Endothelial cell (in vitro differentiated cells): ENCODE measurements at regions not wholly inside any gene's neighbourhood (a gene's known extent, or its start where the extent isn't known, plus 50 kb on each side); places are given as distances from the start of the nearest gene placed in this dataset.

ENCODE experiments used
- DNase-seq: peaks from one replicate; pipeline ENCODE4 v3.0.0; 2021; ENCODE audit warnings: low spot score
- H3K27ac Mint-ChIP-seq: one replicate; pipeline ENCODE4 v1.8.0; 2021; ENCODE audit warnings: mixed read lengths, inconsistent platforms; ENCODE audit not compliant: unreplicated experiment
- H3K27me3 Mint-ChIP-seq: one replicate; pipeline ENCODE4 v1.8.0; 2021; ENCODE audit warnings: mild to moderate bottlenecking, moderate library complexity, mixed read lengths, inconsistent platforms; ENCODE audit not compliant: unreplicated experiment
- H3K36me3 Mint-ChIP-seq: one replicate; pipeline ENCODE4 v1.8.0; 2021; ENCODE audit warnings: mild to moderate bottlenecking, low read depth, mixed read lengths, inconsistent platforms; ENCODE audit not compliant: unreplicated experiment
- H3K4me1 Mint-ChIP-seq: one replicate; pipeline ENCODE4 v1.8.0; 2021; ENCODE audit warnings: mild to moderate bottlenecking, mixed read lengths, inconsistent platforms; ENCODE audit not compliant: unreplicated experiment
- H3K4me3 Mint-ChIP-seq: one replicate; pipeline ENCODE4 v1.8.0; 2021; ENCODE audit warnings: mild to moderate bottlenecking, mixed read lengths, inconsistent platforms; ENCODE audit not compliant: unreplicated experiment
- H3K9me3 Mint-ChIP-seq: one replicate; pipeline ENCODE4 v1.8.0; 2021; ENCODE audit warnings: mixed read lengths, inconsistent platforms; ENCODE audit not compliant: unreplicated experiment
- TF ChIP-seq, protein P1 (sequence below): fragments of 200-600 bp; sonication (generic); IDR thresholded peaks from one replicate; pipeline ENCODE4 v1.5.0; 2021; ENCODE audit warnings: antibody characterized with exemption; ENCODE audit not compliant: unreplicated experiment

DNA sequence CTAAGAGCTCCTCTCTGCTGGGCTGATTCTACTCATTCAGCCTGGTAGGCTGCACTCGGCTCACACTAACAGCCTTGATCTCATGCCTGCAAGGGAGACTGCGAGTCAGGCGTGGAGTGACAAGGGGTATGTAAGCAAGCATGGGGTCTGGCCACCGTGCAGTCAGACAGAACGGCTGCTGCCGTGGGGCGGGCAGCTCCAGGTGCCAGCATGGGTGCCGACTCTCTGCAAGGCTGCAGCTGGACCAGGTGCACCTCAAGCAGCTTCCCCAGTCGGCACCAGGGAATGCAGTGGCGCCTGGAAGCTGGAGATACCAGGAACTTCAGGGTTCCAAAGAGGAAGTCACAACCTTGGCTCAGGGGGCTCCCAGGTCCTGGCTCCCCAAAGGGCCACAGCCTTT is 892.3 kb downstream of the OLFM4 start:
- Mint-ChIP-seq H3K36me3 (no peaks in the 10 kb centered on the region), H3K27me3 (no peaks in the 10 kb centered on the region), H3K4me3 (no peak overlapping the region), H3K27ac (no peak overlapping the region), H3K4me1 (no peaks in the 10 kb centered on the region), H3K9me3 (no peaks in the 10 kb centered on the region)
- no peak for DNase-seq
- TF ChIP-seq, protein P1, sequence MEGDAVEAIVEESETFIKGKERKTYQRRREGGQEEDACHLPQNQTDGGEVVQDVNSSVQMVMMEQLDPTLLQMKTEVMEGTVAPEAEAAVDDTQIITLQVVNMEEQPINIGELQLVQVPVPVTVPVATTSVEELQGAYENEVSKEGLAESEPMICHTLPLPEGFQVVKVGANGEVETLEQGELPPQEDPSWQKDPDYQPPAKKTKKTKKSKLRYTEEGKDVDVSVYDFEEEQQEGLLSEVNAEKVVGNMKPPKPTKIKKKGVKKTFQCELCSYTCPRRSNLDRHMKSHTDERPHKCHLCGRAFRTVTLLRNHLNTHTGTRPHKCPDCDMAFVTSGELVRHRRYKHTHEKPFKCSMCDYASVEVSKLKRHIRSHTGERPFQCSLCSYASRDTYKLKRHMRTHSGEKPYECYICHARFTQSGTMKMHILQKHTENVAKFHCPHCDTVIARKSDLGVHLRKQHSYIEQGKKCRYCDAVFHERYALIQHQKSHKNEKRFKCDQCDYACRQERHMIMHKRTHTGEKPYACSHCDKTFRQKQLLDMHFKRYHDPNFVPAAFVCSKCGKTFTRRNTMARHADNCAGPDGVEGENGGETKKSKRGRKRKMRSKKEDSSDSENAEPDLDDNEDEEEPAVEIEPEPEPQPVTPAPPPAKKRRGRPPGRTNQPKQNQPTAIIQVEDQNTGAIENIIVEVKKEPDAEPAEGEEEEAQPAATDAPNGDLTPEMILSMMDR = no peak

DNA sequence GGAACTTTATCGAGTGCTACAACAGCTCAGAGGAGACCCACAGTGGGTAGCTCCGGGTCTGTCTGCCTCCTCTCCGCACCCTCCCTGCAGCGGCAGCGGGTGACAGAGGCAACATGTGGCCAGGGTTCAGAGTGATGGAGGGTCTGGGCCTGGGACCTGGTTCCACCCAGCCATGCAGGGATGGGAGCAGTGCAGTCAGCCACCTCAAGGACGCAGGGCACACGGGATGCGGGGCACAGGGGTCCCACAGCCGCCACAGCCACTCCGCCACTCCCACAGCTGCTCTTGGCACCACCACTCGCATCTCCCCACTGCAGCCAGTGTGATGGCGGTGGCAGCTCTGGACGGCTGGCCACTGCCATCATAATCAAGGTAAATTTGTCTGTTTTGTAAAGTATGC is 892.9 kb downstream of the OLFM4 start:
- Mint-ChIP-seq H3K36me3 (no peaks in the 10 kb centered on the region), H3K9me3 (no peaks in the 10 kb centered on the region), H3K27ac (no peak overlapping the region), H3K27me3 (no peaks in the 10 kb centered on the region), H3K4me3 (no peak overlapping the region), H3K4me1 (no peaks in the 10 kb centered on the region)
- no peak for DNase-seq
- TF ChIP-seq, protein P1 = no peak

DNA sequence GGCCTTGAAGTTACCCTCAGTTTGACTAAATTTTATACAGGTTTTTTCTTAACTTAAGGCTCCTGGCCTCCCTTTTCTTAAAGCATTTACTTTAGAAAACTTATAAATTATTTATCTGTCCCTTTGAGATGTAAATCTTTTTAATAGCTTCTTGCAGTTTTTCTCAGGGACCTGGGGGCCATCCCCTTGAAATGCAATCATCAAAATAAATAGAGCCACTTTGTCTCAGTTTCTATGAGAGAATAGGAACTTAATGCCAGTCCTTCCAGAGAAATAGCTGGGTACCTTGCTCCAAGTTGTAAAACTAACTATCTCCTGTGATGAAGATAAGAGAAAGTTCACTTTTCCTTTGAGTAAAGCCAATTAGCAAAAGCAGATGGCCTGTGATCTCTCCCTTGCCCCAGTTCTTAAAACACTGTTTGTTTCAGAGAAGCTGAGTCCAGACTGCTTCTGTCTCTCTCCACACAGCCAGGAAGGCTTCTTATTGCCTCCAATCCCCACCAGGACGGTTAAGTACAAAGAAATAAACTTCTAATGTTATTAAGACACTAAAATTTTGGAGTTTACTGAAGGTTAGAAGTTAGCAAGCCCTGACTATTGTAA is 913.1 kb downstream of the OLFM4 start:
- TF ChIP-seq, protein P1 = no peak
- DNase-seq = no peak
- H3K27me3 Mint-ChIP-seq = no peaks in the 10 kb centered on the region
- no peaks in the 10 kb centered on the region for H3K9me3 Mint-ChIP-seq
- no peaks in the 10 kb centered on the region for H3K36me3 Mint-ChIP-seq
- no peak overlapping the region for H3K27ac Mint-ChIP-seq
- H3K4me1 Mint-ChIP-seq = no peaks in the 10 kb centered on the region
- no peak overlapping the region for H3K4me3 Mint-ChIP-seq

DNA sequence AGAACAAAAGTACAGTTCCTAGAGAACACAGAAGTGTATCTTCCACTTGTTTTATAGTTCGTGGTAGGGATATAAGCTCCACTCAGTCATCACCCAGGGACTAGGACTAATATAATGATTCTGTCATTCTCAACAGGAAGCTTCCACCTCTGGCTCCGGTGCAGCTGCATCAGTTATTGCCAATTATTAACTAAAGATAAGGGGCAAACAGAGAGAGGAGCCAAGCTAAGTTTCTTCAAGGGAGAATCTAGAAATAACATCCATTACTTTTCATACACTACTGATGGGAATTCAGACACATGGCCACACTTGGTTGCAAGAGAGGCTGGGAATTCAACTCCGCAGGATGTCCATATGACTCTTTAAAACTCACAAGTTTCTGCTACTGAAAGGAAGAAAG is 917.9 kb downstream of the OLFM4 start:
- Mint-ChIP-seq H3K36me3 (no peaks in the 10 kb centered on the region), H3K4me1 (no peaks in the 10 kb centered on the region), H3K9me3 (no peaks in the 10 kb centered on the region), H3K4me3 (no peak overlapping the region), H3K27me3 (no peaks in the 10 kb centered on the region), H3K27ac (no peak overlapping the region)
- TF ChIP-seq, protein P1 = no peak
- DNase-seq = no peak

DNA sequence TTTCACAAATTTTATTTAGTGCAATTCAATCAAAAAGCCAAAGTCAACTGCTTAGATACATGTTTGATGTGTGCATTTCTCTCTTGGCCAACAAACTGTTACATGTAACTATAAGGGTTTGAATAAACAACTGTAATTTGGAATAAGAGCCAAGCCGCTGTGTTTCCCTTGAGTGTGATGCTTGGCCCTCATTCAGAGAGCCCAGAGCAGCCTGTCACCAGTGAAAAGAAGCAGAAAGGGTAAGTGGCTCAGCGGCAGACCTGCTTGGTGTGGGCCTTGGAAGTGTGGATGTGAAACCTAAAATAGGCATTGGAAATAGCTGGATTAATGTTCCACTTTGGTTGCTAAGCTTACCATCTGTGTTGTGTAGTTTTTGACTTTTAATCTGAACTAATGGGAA is 924.6 kb downstream of the OLFM4 start:
- H3K9me3 Mint-ChIP-seq = no peaks in the 10 kb centered on the region
- TF ChIP-seq, protein P1 = no peak
- H3K36me3 Mint-ChIP-seq = no peaks in the 10 kb centered on the region
- no peaks in the 10 kb centered on the region for H3K27me3 Mint-ChIP-seq
- no peaks in the 10 kb centered on the region for H3K4me1 Mint-ChIP-seq
- no peak overlapping the region for H3K4me3 Mint-ChIP-seq
- DNase-seq = no peak
- H3K27ac Mint-ChIP-seq = no peak overlapping the region
